HCT116 (cell line): ENCODE measurements at regions not wholly inside any gene's neighbourhood (a gene's known extent, or its start where the extent isn't known, plus 50 kb on each side); places are given as distances from the start of the nearest gene placed in this dataset.

Experiments
- ELF1 ChIP-seq: IDR thresholded peaks from 2 replicates; pipeline ENCODE4 v1.6.1; 2012; ENCODE audit warnings: low read depth, borderline replicate concordance
- EZH2 ChIP-seq: fragments of 200-600 bp; sonication (generic); IDR thresholded peaks from 2 replicates; pipeline ENCODE4 v1.6.1; 2017; ENCODE audit warnings: antibody characterized with exemption, mixed run types
- POLR2A ChIP-seq: IDR thresholded peaks from 2 replicates; pipeline ENCODE4 v1.7.0; 2011; ENCODE audit warnings: borderline replicate concordance; ENCODE audit not compliant: insufficient read depth, insufficient read length; ENCODE audit errors: extremely low read depth
- POLR2AphosphoS5 ChIP-seq: IDR thresholded peaks from 2 replicates; pipeline ENCODE4 v1.6.1; 2011; ENCODE audit warnings: mild to moderate bottlenecking, low read depth, low read length, moderate library complexity
- RAD21 ChIP-seq: IDR thresholded peaks from 2 replicates; pipeline ENCODE4 v1.6.1; 2012; ENCODE audit warnings: low read depth, mild to moderate bottlenecking
- SP1 ChIP-seq: IDR thresholded peaks from 2 replicates; pipeline ENCODE4 v1.6.1; 2012; ENCODE audit warnings: low read depth
- ZNF274 ChIP-seq: fragments of 200-500 bp; sonication (Bioruptor generic); IDR thresholded peaks from 2 replicates; pipeline ENCODE4 v1.6.1; 2014; ENCODE audit warnings: mild to moderate bottlenecking, low read depth, low read length, inconsistent platforms
- TF ChIP-seq, protein P1 (sequence below), 3 experiments: fragments of 200-600 bp in 1 of 3; sonication (generic) in 1 of 3; IDR thresholded peaks in 2 of 3; conservative IDR thresholded peaks in 1 of 3; 2 replicates each; pipeline ENCODE4 v1.5.1; 2012 to 2017; ENCODE audit warnings: low read depth in 2 of 3, low read length in 2 of 3, antibody characterized with exemption in 1 of 3, borderline replicate concordance in 1 of 3, control low read depth in 1 of 3, mild to moderate bottlenecking in 1 of 3, mixed read lengths in 1 of 3, mixed run types in 1 of 3, moderate library complexity in 1 of 3; ENCODE audit not compliant: insufficient read depth in 1 of 3
- TF ChIP-seq, protein P2 (sequence below): IDR thresholded peaks from 2 replicates; pipeline ENCODE4 v1.6.1; 2012

DNA sequence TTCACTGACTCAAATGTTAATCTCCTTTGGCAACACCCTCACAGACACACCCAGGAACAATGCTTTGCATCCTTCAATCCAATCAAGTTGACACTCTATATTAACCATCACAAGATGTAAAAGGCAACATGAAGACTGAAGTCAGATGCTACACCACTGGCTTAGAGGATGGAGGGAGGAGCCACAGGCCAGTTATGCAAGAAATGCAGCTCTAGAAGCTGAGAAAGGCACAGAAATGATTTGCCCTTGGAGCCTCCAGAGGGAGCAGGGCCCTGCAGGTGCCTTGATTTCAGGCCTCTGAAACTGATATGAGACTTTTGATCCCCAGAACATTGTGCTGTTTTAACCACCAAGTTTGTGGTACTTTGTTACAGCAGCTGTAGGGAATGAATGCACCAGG, 276.3 kb downstream of the KCNS3 start:
- no peak for TF ChIP-seq ZNF274
- no peak for TF ChIP-seq EZH2
- no peak for TF ChIP-seq POLR2AphosphoS5
- no peak for TF ChIP-seq POLR2A
- TF ChIP-seq, protein P1, sequence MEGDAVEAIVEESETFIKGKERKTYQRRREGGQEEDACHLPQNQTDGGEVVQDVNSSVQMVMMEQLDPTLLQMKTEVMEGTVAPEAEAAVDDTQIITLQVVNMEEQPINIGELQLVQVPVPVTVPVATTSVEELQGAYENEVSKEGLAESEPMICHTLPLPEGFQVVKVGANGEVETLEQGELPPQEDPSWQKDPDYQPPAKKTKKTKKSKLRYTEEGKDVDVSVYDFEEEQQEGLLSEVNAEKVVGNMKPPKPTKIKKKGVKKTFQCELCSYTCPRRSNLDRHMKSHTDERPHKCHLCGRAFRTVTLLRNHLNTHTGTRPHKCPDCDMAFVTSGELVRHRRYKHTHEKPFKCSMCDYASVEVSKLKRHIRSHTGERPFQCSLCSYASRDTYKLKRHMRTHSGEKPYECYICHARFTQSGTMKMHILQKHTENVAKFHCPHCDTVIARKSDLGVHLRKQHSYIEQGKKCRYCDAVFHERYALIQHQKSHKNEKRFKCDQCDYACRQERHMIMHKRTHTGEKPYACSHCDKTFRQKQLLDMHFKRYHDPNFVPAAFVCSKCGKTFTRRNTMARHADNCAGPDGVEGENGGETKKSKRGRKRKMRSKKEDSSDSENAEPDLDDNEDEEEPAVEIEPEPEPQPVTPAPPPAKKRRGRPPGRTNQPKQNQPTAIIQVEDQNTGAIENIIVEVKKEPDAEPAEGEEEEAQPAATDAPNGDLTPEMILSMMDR (IDR thresholded peaks at IDR 0.05 in 2 of 3, conservative IDR thresholded peaks at IDR 0.05 in 1 of 3; ENCODE audit: borderline replicate concordance in 1 of 3, insufficient read depth in 1 of 3, low read depth in 2 of 3, low read length in 2 of 3): no peak
- TF ChIP-seq, protein P2, sequence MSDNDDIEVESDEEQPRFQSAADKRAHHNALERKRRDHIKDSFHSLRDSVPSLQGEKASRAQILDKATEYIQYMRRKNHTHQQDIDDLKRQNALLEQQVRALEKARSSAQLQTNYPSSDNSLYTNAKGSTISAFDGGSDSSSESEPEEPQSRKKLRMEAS: no peak
- TF ChIP-seq ELF1: no peak
- no peak for TF ChIP-seq RAD21
- no peak for TF ChIP-seq SP1
